PC-3 (cell line): ENCODE measurements at regions not wholly inside any gene's neighbourhood (a gene's known extent, or its start where the extent isn't known, plus 50 kb on each side); places are given as distances from the start of the nearest gene placed in this dataset.

ENCODE experiments used
- ATAC-seq: fragments of 200-7000 bp; cut with Tn5 transposase; 2 replicates; pipeline ENCODE4 v1.9.1; 2020; ENCODE audit warnings: mild to moderate bottlenecking, moderate library complexity
- BruUV-seq: library from RNA; stranded (reverse); fragments of 400-500 nt; replicated peaks from 2 replicates; lab custom pipeline; 2021; lab: Mats Ljungman, UMichigan
- CTCF ChIA-PET: fragments of 300-600 bp; sonication (Branson Sonifier 250); formaldehyde crosslinking; loops from one replicate; lab custom pipeline; 2022; ENCODE audit warnings: antibody characterized with exemption; lab: Charles Lee
- POLR2A ChIA-PET: fragments of 300-600 bp; sonication (Branson Sonifier 250); formaldehyde crosslinking; loops from one replicate; lab custom pipeline; 2022; ENCODE audit warnings: antibody characterized with exemption; ENCODE audit not compliant: unreplicated experiment; lab: Charles Lee
- DNase-seq: peaks from one replicate; pipeline ENCODE4 v3.0.0-alpha.2; 2015
- H2AFZ ChIP-seq: fragments of 300-600 bp; sonication (generic); 2 replicates; pipeline ENCODE4 v1.6.0; 2016; ENCODE audit warnings: antibody characterized with exemption, low read length
- H3F3A ChIP-seq: fragments of 300-600 bp; sonication (generic); one replicate; pipeline ENCODE4 v1.6.0; 2017; ENCODE audit warnings: antibody characterized with exemption, low read length, control low read depth, mild to moderate bottlenecking; ENCODE audit not compliant: unreplicated experiment
- H3K27ac ChIP-seq: fragments of 300-600 bp; sonication (generic); 2 replicates; pipeline ENCODE4 v1.5.1; 2016; ENCODE audit warnings: mild to moderate bottlenecking, low read length
- H3K27me3 ChIP-seq: fragments of 300-600 bp; sonication (generic); 2 replicates; pipeline ENCODE4 v1.6.1; 2016; ENCODE audit warnings: low read length, mixed read lengths
- H3K36me3 ChIP-seq: fragments of 300-600 bp; sonication (generic); 2 replicates; pipeline ENCODE4 v1.6.1; 2016; ENCODE audit warnings: low read depth, mixed run types, low read length, mixed read lengths
- H3K4me1 ChIP-seq: fragments of 300-600 bp; sonication (generic); 2 replicates; pipeline ENCODE4 v1.5.1; 2016; ENCODE audit warnings: low read length; ENCODE audit not compliant: insufficient read depth
- H3K4me2 ChIP-seq: fragments of 300-600 bp; sonication (generic); 2 replicates; pipeline ENCODE4 v1.6.0; 2016; ENCODE audit warnings: low read length
- H3K4me3 ChIP-seq: fragments of 300-600 bp; sonication (generic); 2 replicates; pipeline ENCODE4 v1.5.1; 2016; ENCODE audit warnings: mild to moderate bottlenecking, low read length, mixed read lengths
- H3K79me2 ChIP-seq: fragments of 300-600 bp; sonication (generic); 2 replicates; pipeline ENCODE4 v1.6.1; 2017; ENCODE audit warnings: low read length, mixed read lengths
- H3K9ac ChIP-seq: fragments of 300-600 bp; sonication (generic); 2 replicates; pipeline ENCODE4 v1.6.0; 2016; ENCODE audit warnings: mild to moderate bottlenecking, low read length
- H3K9me2 ChIP-seq: fragments of 300-600 bp; sonication (generic); replicated peaks from 2 replicates; pipeline ENCODE4 v1.6.1; 2016; ENCODE audit warnings: mixed run types, low read length, mixed read lengths
- H3K9me3 ChIP-seq: fragments of 300-600 bp; sonication (generic); 2 replicates; pipeline ENCODE4 v1.6.1; 2016; ENCODE audit warnings: low read length, mixed read lengths
- H4K20me1 ChIP-seq: fragments of 300-600 bp; sonication (generic); 2 replicates; pipeline ENCODE4 v1.6.1; 2016; ENCODE audit warnings: low read length, mixed read lengths
- CTCF ChIP-seq: fragments of 300-600 bp; sonication (generic); conservative IDR thresholded peaks from 2 replicates; pipeline ENCODE4 v1.5.1; 2017; ENCODE audit warnings: antibody characterized with exemption, low read depth, mild to moderate bottlenecking, low read length
- EZH2 ChIP-seq: fragments of 300-600 bp; sonication (generic); IDR thresholded peaks from one replicate; pipeline ENCODE4 v1.6.1; 2017; ENCODE audit warnings: antibody characterized with exemption, mild to moderate bottlenecking, low read length; ENCODE audit not compliant: unreplicated experiment
- EZH2phosphoT487 ChIP-seq: fragments of 300-600 bp; sonication (generic); IDR thresholded peaks from 2 replicates; pipeline ENCODE4 v1.6.1; 2018; ENCODE audit warnings: mild to moderate bottlenecking, antibody characterized with exemption, low read length, borderline replicate concordance
- intact Hi-C: fragments of 100-400 bp; cut with micrococcal nuclease; formaldehyde crosslinking; loops from 2 replicates; pipeline ENCODE4 v1.9.0; 2023

- no TSS peak for BruUV-seq
- no peaks in the 10 kb centered on the region for H3K9me2 ChIP-seq
- intact Hi-C loops: loop anchor here (10.0 kb wide), 1 partner anchor 263 kb away; no protein-coding TSS in a partner anchor
- no peaks in the 10 kb centered on the region for H3K79me2 ChIP-seq
- no peaks in the 10 kb centered on the region; the same call in 1 of the 2 replicates for H3K36me3 ChIP-seq
- H3K4me1 ChIP-seq: no peaks in the 10 kb centered on the region
- no peaks in the 10 kb centered on the region for H4K20me1 ChIP-seq
- H2AFZ ChIP-seq: no peak overlapping the region
- H3K9ac ChIP-seq: no peak overlapping the region
- TF ChIP-seq EZH2 (no peak), CTCF (no peak), EZH2phosphoT487 (no peak)
- H3K9me3 ChIP-seq: no peaks in the 10 kb centered on the region
- H3F3A ChIP-seq: no peaks in the 10 kb centered on the region
- POLR2A ChIA-PET: no interaction called here
- H3K4me2 ChIP-seq: no peak overlapping the region
- CTCF ChIA-PET: no interaction called here
- H3K4me3 ChIP-seq: no peak overlapping the region
- DNase-seq (no peak), ATAC-seq (no peak)
- no peaks in the 10 kb centered on the region for H3K27me3 ChIP-seq
- H3K27ac ChIP-seq: no peak overlapping the region
Measured at GRCh38 chr10:80927419-80928078, 389.8 kb downstream of the SH2D4B start.

- no peaks in the 10 kb centered on the region for H3K79me2 ChIP-seq
- DNase-seq (no peak), ATAC-seq (no peak)
- no peaks in the 10 kb centered on the region for H3K9me2 ChIP-seq
- no peaks in the 10 kb centered on the region for H3K4me1 ChIP-seq
- no peak overlapping the region for H3K4me2 ChIP-seq
- H3K27me3 ChIP-seq: no peaks in the 10 kb centered on the region
- H4K20me1 ChIP-seq: no peaks in the 10 kb centered on the region
- no peak overlapping the region for H3K9ac ChIP-seq
- TF ChIP-seq EZH2phosphoT487 (no peak), EZH2 (no peak), CTCF (no peak)
- intact Hi-C loops: no loop called here
- no peak overlapping the region for H3K27ac ChIP-seq
- no peaks in the 10 kb centered on the region for H3K9me3 ChIP-seq
- POLR2A ChIA-PET: no interaction called here
- no peaks in the 10 kb centered on the region for H3K36me3 ChIP-seq
- H3K4me3 ChIP-seq: no peak overlapping the region
- H3F3A ChIP-seq: no peaks in the 10 kb centered on the region
- BruUV-seq: no TSS peak
- no peak overlapping the region for H2AFZ ChIP-seq
- CTCF ChIA-PET: no interaction called here
Measured at GRCh38 chr10:80938903-80939302, 401.2 kb downstream of the SH2D4B start.

- no peaks in the 10 kb centered on the region for H3F3A ChIP-seq
- H3K9ac ChIP-seq: no peak overlapping the region
- H3K27me3 ChIP-seq: no peaks in the 10 kb centered on the region
- H3K4me1 ChIP-seq: no peaks in the 10 kb centered on the region
- no peaks in the 10 kb centered on the region for H4K20me1 ChIP-seq
- H3K27ac ChIP-seq: no peak overlapping the region
- DNase-seq (no peak), ATAC-seq (no peak)
- CTCF ChIA-PET: no interaction called here
- no peaks in the 10 kb centered on the region for H3K36me3 ChIP-seq
- H3K4me2 ChIP-seq: no peak overlapping the region
- H3K9me2 ChIP-seq: no peaks in the 10 kb centered on the region
- H3K4me3 ChIP-seq: no peak overlapping the region
- TF ChIP-seq EZH2phosphoT487 (no peak), CTCF (no peak), EZH2 (no peak)
- H2AFZ ChIP-seq: no peak overlapping the region
- intact Hi-C loops: no loop called here
- H3K9me3 ChIP-seq: no peaks in the 10 kb centered on the region
- no peaks in the 10 kb centered on the region for H3K79me2 ChIP-seq
- no TSS peak for BruUV-seq
- POLR2A ChIA-PET: no interaction called here
Measured at GRCh38 chr10:80945264-80945880, 407.7 kb downstream of the SH2D4B start.
